GM18505 (cell line): ENCODE measurements at regions not wholly inside any gene's neighbourhood (a gene's known extent, or its start where the extent isn't known, plus 50 kb on each side); places are given as distances from the start of the nearest gene placed in this dataset.
"Not testable (repeated sequence)": the region's sequence is repeated elsewhere in the genome, so short reads cannot be mapped to it uniquely, and the experiment has no call there.

Source experiments
- ATAC-seq: cut with Tn5 transposase; IDR thresholded peaks from one replicate; pipeline ENCODE4 v1.9.1; 2021; ENCODE audit not compliant: unreplicated experiment
- POLR2A ChIP-seq: IDR thresholded peaks from 4 replicates; pipeline ENCODE4 v1.6.1; 2011; ENCODE audit warnings: borderline replicate concordance; ENCODE audit not compliant: insufficient read depth, insufficient read length; ENCODE audit errors: extremely low read depth

GRCh38 chr9:20256284-20256948, 365.9 kb downstream of the MLLT3 start:
- TF ChIP-seq POLR2A = no peak
- no peak for ATAC-seq

DNA sequence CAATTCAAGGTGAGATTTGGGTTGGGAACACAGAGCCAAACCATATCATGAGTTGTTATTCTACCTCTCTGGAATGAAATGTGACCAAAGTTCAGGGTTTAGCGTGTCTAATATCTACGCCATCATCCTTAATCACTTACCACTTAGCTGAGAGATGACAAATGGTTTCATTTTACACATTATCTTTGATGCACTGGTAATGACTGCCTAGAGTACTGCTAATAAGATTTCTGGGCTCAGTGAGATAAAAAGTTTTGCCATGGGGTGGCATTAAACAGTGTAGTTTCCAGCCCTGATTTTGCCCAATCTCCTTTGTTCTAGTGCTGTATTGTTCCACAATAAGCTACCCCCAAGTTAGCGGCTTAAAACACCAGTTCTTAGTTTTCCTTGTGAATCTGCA, 367.2 kb downstream of the MLLT3 start:
- no peak for TF ChIP-seq POLR2A
- no peak for ATAC-seq

- no peak for ATAC-seq
- TF ChIP-seq POLR2A = no peak
Observed at GRCh38 chr9:20253635-20254034, 368.7 kb downstream of the MLLT3 start.

DNA sequence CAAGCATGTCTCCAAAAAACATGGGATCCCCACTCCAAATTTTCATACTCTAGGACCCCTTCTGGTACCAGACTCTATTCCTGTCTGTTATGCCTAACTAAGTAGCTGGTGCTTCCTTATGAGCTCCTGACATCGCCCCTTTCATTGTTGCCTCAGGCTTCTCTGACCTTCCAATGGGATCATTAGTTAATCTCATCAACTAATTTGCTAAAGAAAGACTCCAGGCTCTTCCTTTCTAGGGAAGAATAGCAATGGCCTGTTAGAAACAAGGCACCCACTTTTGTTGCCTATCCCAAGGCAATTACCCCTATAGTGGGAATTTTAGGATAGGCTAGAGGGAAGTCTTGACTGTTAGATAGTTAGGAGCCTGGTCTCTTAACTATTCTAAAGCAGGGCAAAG, 369.5 kb downstream of the MLLT3 start:
- ATAC-seq = no peak
- TF ChIP-seq POLR2A = no peak

DNA sequence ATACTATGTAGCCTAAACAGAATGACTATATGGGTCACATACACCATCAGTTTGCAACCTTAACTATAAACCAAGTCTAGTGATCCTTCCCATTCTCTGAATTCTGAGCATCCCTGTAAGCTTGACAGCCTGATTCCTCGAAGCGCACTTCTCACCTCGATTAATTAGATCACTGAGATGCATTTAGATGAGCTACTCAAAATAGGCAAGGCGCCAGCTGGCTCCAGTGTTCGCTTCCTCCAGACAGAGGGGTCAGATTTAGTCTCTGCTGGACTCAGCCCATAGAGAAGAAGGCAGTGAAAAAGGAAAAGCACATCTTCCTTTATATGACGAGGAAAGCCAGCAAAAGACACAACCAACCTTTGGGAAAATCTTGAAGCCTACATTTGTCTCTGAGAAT, 371.5 kb downstream of the MLLT3 start:
- ATAC-seq = no peak
- TF ChIP-seq POLR2A = no peak

DNA sequence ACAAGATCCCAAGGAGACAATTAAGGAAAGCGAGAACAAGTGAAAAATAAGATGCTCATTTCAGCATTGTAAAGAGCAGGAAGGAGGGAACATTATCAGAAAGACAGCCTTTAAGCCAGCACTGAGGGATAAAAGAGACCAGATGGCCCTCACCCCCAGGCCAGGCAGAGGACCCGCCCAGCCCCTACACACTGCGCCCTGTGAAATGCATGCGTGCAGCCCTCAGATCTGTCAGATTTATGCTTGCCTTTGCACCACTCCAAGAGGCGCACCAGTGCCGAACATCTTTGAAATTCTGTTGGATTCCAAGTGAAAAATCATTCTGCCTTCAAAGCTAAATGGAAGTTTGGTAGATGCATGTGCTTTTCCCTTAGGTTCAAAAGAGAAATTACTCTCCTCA, 378.0 kb downstream of the MLLT3 start:
- TF ChIP-seq POLR2A = no peak
- ATAC-seq = no peak

GRCh38 chr9:20243841-20244240, 378.5 kb downstream of the MLLT3 start:
- no peak for ATAC-seq
- no peak for TF ChIP-seq POLR2A

- no peak for TF ChIP-seq POLR2A
- peak; percentile 96 for ATAC-seq
Observed at GRCh38 chr9:20242510-20243189, 379.6 kb downstream of the MLLT3 start.

DNA sequence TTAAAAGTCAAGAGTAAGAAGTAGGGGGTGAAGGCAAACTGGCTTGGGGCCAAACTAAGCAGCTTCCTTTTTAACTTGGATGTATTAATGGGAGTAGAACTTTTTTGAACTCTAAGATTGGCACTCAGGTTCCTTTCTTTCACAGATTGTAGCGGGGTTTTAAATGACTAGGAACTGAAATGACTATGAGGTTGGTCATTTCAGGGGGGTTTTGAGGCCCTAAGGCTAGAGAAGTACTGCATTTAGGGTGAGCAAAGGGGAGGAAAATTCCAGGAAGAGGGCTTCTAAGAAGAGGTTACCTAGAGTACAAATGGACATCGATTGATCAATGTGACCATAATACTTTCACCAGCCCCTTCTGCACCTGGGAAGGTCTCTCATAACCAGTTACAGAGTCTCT, 381.8 kb downstream of the MLLT3 start:
- no peak for TF ChIP-seq POLR2A
- ATAC-seq = no peak

GRCh38 chr9:20238921-20239320, 383.4 kb downstream of the MLLT3 start:
- no peak for ATAC-seq
- no peak for TF ChIP-seq POLR2A

GRCh38 chr9:20237686-20238085, 384.6 kb downstream of the MLLT3 start:
- no peak for ATAC-seq
- TF ChIP-seq POLR2A = no peak

DNA sequence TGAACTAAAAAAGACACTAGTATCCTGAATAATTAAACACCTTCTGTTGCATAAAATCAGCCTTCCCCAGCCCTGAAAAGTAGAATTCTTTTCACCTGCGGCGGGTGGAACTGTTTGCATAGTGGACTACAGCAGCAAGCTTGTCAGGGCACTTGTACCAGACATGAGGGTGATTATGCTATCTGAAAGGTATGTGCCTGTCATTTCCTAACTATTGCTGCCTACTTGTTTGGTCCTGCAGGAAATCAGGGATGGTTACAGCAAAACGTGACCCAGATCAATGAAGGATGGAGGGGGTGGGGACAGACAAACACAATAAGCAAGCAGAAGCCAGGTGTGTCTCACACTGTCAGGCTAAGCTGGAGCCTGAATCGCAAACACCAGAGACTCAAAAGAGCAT, 385.6 kb downstream of the MLLT3 start:
- ATAC-seq = no peak
- TF ChIP-seq POLR2A = no peak

DNA sequence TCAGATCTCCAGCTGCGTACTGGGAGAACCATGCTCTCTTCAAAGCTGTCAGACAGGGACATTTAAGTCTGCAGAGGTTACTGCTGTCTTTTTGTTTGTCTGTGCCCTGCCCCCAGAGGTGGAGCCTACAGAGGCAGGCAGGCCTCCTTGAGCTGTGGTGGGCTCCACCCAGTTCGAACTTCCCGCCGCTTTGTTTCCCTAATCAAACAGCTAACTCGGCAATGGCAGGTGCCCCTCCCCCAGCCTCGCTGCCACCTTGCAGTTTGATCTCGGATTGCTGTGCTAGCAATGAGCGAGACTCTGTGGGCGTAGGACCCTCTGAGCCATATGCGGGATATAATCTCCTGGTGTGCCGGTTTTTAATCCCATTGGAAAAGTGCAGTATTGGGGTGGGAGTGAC, 387.1 kb downstream of the MLLT3 start:
- ATAC-seq = not testable (repeated sequence)

GRCh38 chr9:20228096-20228495, 394.2 kb downstream of the MLLT3 start:
- ATAC-seq = no peak
- no peak for TF ChIP-seq POLR2A

DNA sequence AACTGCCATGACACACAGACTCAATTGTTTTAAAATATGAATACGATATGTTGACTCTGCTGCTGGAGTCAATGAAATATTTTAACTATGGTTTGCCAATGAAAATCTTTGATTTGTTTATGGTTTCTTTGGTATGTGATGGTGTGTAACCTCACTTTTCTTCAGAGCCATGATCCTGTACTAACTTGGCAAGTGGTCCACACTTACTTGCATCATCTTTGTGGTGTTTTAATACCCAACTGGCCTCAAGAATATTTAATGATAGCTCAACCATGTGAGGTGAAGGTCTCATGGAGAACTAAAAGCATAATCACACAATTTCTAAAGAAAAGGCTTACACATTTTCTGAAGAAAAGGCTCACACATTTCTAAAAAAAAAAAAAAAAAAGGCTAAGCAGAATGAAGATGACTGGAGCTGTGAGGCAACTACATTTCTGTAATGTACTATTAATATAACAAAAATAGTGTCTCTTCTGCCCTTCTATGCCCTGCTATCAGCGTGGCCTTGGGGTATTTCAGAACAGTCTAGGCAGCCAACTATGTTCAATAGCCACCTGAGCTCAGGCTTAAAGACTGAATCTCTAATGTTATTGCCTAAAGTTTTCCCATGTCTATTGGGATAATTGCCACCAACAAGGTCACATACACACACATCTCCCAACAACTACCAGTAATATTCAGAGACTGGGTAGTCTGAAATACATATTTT, 395.0 kb downstream of the MLLT3 start:
- TF ChIP-seq POLR2A = no peak
- no peak for ATAC-seq

- TF ChIP-seq POLR2A = no peak
Observed at GRCh38 chr9:20226345-20226744, 396.0 kb downstream of the MLLT3 start.

More at GRCh38 chr9:20226345-20226744, 396.0 kb downstream of the MLLT3 start:
- ATAC-seq = no peak
